Muscle of back (tissue), 3 donors: ENCODE measurements at regions not wholly inside any gene's neighbourhood (a gene's known extent, or its start where the extent isn't known, plus 50 kb on each side); places are given as distances from the start of the nearest gene placed in this dataset.

Experiments used
- DNase-seq, 3 donors: peaks; one replicate each; pipeline versions ENCODE4 v3.0.0 to v3.0.0-alpha.2; 2013

DNA sequence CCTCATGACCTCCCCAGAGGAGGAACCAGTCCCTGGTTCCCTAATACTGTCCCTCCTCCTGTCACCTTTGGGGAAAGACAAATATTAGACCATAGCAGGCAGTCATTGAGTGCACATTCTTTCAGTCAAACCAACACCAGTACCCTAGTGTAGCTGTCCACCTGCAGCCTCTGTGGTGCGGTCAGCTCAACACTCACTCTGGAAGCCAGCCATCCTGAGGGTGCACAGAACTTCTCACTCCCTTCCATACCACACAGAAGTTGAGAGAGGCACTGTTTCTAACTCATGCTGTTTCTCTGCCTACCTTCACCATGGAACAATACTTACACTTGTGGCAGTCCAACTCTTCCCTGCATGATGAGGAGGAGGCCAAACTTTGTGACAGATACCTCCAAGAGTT is 175.6 kb upstream of the FOXN2 start:
- DNase-seq: no peak

DNA sequence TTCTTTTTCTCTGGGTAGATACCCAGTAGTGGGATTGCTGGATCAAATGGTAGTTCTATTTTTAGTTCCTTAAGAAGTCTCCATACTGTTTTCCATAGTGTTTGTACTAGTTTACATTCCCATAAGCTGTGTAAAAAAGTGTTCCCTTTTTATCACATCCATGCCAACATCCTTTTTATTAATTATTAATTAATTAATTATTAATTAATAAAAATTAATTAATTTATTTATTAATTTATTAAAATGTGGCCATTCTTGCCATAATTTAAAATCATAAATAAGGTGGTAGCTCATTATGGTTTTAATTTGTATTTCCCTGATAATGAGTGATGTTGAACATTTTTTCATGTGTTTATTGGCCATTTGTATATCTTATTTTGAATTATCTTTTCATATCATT is 173.9 kb upstream of the FOXN2 start:
- no peak for DNase-seq

DNA sequence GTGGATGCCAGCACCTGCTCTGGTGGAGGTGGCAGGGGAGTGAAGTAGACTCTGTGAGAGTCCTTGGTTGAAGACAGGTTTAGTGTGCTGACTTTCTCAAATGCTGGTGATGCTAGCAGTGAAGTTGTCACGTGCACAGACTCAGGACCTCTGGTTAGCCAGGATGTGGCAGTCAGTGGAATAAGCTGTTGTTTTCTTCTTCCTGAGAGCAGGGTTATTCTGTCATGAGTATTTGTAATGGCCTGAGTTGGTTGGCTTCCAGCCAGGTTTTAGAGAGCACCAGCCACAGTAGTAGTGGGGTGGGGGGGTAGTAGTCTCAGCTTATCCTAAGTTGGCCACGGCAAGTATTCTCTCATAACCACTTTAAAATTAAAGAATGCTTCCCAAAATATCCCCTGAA is 169.7 kb upstream of the FOXN2 start:
- no peak for DNase-seq

DNA sequence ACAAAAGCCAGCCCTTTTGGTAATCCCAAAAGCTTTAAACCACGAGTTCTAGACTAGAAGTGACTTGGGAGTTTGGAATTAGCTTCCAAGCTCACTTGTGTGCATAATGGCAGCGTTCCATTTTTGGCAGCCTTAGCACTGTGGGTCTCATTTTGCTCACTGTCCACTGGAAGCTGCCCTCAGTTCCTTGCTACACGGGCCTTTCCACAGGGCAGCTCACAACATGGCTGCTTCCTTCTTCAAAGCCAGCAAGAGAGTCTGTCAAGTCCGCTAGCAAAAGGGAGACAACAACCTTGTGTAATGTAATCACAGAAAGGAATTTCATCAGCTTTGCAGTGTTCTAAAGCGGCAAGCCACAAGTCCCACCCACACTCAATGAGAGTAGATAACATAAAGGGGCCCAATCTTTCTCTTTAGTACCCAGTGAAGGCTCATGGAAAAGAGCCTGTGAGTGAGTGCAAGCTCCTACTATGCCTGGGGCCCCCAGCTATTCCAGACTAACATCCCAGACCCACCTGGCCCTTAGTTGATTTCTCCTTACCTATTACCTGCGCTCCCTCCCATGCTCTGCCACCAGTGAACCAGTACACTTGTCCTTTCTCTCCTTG is 168.5 kb upstream of the FOXN2 start:
- DNase-seq: no peak

DNA sequence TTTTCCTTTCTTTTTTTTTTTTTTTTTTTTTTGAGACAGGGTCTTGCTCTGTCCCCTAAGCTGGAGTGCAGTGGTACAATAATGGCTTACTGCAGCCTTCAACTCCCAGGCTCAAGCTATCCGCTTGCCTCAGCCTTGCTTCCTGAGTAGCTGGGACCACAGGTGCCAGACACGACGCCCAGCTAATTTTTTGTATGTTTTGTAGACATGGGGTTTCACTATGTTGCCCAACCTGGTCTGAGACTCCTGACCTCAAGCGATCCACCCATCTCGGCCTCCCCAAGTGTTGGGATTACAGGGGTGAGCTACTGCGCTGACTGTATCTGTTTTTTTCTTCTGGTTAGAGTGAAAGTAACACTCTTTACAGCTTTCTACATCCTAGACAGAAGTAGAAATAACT is 167.9 kb upstream of the FOXN2 start:
- no peak for DNase-seq

DNA sequence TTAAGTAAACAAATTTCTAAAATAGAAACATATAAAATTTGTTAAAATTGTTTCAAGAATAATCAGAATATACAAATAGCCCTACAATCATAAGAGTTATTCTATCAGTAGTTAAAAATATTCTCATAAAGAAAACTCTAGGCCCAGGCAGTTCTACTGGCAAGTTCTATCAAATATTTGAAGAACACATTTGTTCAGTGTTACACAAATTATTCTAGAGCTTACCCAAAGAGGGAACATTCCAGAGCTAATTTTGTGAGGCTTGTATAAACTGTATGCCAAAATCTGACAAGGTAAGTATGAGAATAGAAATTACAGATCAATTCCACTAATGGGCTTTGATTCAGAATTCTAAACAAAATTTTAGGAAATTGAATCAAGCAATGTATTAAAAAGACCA is 166.8 kb upstream of the FOXN2 start:
- DNase-seq: no peak

DNA sequence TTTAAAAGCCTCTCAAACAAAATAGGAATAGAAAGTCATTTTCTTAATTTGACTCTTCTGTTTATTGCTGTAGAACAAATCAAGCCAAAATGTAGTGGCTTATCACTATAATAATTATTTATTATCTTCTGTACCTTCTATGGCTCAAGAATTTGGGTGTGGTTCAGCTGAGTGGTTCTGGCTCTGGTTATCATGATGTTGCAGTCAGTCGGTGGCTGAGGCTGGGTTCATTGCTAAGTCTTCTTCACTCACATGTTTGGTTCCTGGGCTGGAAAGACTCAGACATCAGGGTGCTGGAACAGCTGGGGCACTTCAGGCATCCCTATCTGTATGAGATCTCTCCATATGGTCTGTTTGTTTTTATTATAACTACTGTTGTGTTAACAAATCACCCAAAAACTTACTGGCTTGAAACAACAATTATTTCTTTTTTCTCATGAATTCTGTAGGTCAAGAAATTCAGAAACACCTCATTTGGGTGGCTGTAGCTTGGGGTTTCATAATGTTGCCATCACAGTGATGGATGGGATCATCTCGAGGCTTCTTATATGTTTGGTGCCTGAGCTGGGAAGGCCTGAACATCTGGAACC is 165.5 kb upstream of the FOXN2 start:
- no peak for DNase-seq

DNA sequence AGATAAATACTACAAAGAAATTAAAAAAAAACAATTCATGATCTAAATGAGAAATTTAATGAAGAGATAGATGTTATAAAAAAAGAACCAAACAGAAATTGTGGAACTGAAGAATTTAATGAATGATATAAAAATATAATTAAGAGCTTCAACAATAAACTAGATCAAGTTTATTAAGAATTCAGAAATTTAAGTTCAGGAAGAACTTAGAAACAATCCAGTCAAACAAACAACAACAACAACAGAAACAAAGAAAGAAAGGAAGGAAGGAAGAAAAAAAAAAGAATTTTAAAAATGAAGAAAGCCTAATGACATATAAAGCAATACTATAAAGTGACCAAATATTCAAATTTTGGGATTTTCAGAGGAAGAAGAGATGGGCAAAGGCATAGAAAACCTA is 157.3 kb upstream of the FOXN2 start:
- DNase-seq: no peak

DNA sequence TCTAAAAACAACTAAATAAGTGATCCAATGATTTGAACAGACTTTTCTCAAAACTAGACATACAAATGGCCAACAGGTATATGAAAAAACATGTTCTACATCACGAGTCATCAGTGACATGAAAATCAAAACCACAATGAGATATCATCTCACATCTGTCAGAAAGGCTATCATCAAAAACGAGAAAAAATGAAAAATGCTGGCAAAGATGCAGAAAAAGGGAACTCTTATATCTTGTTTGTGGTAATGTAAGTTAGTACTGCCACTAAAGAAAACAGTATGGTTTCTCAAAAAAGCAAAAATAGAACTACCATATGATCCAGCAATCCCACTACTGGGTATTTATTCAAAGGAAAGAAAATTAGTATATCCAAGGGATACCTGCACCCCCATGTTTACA is 152.9 kb upstream of the FOXN2 start:
- no peak for DNase-seq

DNA sequence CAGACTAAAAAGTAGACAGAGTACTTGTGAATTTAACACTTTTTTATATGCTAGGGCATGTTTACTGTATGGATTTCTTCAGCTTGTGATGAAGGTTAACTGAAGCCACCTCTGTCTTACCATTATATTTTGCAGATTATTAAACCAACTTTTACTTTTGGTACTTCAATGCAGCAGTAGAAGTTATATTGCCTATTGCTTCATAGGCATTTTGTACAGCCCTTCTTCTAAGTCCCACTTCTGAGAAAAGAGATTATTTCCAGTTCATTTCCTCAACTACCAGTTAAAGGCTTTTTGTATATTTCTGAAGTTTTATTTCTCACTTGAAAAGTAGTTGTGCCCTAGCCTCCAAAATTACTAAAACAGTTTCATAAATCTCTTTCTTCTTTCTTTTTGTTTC is 151.7 kb upstream of the FOXN2 start:
- DNase-seq: no peak

DNA sequence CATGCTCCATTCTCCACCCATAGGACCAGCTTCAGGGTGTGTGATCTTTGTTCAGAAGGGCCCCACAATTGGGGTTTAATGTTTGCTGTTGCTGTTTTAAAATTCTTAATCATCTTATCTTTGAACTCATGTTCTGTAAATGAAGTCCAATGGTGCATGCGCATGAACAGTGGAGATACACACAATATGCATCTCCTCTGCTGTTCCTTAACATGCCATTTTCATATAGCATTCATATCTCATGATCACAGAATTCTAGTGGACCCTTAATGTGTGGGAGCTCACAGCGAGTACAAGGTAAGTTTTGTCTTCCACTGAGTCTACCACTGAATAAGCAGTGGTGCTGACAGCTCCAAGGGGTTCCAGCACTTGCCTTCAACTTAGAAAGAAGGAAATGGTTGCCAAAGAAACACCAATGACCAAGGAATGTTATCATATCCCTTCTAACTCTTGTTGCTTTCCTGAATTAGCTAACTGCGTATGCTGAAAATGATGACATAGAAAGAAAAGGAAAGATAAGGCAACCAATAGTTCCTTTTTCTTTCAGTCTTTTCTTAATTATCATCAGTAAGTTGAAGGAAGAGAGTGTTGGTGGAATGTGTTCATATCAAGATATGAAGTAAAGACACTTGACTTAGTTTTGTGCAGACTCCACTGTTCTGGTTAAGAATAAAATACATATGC is 149.3 kb upstream of the FOXN2 start:
- no peak for DNase-seq

DNA sequence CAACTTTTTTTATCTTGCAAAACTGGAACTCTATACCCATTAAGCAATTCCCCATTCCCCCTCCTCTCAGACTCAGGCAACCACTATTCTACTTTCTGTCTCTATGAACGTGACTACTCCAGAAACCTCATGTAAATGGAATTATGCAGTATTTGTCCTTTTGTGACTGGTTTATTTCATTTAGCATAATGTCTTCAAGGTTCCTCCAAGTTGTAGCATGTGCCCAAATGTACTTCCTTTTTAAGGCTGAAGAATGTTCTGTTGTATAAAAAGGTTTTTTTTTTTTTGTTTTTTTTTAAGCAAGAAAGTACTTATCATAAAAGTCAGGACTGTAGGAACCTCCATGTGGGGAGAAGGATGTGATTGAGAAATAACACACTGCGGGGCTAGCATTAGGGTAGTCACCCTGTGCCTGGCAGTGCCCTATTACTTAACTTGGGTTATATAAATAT is 145.3 kb upstream of the FOXN2 start:
- DNase-seq: no peak

DNA sequence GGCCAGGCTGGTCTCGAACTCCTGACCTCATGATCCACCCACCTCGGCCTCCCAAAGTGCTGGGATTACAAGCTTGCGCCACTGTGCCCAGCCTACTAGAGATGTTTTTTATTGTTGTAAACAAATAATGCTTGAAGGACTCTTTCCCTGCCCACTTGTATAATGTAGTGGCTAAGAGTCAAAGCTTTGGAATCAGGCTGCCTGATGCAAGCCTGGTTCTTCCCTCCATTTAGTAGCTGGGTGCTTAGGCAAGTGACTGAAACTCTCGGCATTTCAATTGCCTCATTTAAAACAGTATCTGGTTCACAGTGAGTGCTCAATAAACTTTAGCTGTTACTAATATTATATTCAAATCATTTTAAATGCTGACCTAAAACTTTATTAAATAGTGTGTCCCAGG is 144.2 kb upstream of the FOXN2 start:
- DNase-seq: no peak

DNA sequence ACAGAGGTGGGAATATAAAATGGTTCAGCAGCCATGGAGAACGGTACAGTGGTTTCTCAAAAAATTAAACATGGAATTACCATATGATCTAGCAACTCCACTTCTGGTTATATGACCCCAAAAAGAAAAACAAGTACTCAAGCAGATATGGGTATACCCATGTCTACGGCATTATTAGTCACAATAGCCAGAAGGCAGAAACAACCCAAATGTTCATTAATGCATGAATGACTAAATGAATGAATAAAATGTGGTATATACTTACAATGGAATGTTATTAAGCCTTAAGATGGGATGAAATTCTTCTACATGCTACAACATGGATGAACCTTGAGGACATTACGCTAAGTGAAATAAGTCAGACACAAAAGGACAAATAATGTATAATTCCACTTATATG is 141.3 kb upstream of the FOXN2 start:
- no peak for DNase-seq

DNA sequence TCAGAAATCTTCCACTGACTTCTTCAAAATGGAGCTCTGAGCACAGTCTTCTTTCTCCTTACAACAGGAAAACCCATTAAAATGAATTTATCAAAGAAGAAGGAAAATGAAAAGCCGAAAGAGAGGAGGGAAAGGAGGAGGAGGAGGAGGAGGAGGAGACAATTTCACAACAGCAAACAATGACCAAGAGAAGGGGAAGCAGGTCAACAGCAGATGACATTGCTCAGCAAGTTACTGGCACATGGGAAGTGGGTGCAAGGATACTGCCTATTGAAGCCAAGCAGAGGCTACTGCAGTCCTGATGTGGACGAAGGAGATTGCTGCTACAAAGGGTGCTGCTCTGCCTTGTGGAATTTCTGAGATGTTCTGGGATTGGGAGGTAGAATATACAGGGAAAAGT is 140.0 kb upstream of the FOXN2 start:
- DNase-seq: no peak

DNA sequence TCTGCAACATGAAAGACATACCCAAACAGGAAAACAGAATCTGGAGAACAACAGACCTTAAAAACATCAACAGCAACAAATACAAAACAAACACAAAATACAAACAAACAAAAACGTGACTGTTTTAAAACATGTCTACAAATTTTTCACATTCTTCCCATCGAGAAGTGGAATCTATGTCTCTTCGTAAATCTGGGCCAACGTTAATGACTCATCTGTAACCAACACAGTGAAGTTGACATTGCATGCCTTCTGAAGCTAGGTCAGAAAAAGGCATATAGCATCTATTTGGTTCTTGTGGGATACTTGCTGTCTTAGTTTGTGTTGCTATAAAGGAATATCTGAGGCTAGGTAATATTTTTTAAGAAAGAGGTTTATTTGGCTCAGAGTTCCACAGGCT is 139.2 kb upstream of the FOXN2 start:
- DNase-seq: peak in 1 of 3 donors; percentile 6

DNA sequence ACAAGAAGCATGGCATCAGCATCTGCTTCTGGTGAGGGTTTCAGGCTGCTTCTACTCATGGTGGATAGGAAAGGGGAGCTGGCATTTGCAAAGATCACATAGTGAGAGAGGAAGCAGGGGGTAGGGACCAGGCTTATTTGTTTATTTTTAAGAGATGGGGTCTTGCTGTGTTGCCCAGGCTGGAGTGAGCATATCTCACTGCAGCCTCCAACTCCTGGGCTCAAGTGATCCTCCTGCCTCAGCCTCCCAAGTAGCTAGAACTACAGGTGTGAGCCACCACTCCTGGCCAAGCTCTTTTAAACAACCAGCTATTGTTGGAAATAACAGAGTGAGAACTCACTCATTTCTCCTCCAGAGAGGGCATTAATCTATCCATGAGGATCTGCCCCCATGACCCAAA is 138.8 kb upstream of the FOXN2 start:
- DNase-seq: no peak

DNA sequence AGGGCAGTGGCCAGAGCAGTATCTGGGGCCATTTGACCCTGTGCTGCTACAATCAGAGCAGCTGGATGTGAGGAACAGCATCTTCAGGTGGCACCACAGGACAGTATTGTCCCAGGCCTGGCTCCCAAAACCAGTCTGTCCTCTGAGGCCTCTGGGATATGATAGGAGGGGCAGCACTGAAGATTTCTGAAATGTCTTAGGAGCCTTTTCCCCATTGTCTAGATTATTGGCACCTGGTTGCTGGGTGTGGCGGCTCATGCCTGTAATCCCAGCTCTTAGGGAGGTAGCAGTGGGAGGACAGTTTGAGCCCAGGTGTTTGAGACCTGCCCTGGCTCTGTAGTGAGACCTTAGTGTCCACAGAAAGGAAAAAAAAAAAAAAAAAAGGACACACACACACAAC is 137.6 kb upstream of the FOXN2 start:
- DNase-seq: no peak

DNA sequence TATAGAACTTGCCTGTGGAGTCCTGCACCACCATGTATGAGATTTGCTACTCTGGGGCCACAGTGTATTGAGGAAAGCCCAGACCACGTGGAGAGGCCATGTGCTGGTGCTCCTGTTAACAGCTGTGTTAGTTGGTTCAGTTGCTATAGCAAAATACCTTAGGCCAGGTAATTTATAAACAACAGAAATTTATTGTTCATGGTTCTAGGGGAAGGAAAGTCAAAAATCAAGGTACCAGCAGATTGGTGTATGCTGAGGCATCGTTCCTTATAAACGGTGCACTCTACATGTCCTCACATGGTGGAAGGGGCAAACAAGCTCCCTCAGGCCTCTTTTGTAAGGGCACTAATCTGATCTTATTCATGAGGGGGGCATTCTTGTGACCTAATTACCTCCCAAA is 135.9 kb upstream of the FOXN2 start:
- no peak for DNase-seq

DNA sequence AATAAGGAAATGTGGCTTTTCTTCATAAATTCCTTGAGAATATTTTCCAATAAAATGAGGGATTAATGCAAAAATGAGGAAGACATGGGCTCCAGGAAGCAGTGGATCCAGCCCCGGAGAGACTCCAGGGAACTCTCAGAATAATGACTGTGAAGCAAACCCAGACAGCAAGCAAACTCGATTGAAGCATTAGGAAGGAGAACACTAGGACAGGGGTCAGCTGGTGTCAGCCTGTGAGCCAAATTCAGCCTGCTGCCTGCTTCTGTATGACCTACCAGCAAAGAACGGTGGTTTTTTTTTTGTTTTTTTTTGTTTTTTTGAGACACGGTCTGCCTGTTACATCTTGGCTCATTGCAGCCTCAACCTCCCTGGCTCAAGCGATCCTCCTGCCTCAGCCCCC is 133.9 kb upstream of the FOXN2 start:
- no peak for DNase-seq

DNA sequence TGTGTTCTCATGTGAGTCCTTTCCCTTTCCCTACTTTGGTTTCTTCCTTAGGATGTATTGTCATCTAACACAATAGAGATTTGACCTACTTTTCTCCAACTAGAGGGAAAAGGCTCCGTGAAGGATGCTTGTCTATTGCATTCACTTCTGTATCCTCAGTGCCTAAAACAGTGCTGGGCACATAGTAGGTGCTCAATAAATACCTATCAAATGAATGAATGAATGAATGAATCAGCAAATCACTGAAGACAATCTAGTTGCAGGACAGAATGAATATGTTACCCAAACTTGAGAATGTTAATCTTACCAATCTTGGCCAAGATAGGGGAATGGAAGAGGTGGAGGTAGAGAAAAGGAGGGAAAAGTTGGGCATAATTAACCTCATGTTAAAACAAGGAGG is 131.2 kb upstream of the FOXN2 start:
- DNase-seq: no peak

DNA sequence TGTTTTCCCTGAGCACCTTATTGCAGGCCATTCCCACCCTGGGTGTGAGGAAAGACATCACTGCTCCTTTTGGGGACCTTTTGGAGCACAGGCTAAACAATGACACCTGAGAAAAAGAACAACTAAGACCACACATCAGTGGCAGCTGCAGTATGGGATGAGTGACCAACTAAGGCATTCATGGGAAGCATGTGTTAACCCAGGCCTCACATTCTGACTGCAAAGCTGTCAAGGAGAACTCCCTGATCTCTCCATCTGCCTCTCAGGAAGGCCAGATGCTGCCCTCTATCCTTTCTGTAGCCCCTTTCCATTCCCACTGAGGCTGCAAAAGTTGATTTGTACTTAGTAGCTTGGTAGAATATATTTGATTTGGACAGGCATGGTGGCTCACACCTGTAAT is 130.5 kb upstream of the FOXN2 start:
- DNase-seq: no peak

DNA sequence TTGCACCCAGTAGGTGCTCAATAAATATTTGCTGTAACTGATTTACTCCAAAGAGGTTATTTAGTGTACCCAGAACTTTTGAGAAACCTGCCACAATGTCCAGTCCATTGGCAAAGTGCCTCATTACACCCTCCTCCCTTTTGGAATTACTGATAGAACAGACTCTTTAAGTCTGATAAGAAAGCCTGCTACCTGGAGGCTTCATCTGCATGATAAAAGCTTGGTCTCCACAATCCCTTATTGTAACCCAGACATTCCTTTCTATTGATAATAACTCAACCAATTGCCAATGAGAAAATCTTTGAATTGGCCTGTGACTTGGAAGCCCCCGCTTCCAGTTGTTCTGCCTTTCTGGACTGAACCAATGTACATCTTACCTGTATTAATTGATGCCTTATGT is 127.0 kb upstream of the FOXN2 start:
- no peak for DNase-seq
